MM.1S (cell line): ENCODE measurements at regions not wholly inside any gene's neighbourhood (a gene's known extent, or its start where the extent isn't known, plus 50 kb on each side); places are given as distances from the start of the nearest gene placed in this dataset.

Experiments used
- EZH2 ChIP-seq: fragments of 300-600 bp; sonication (generic); optimal IDR thresholded peaks from 2 replicates; pipeline ENCODE3; 2017; ENCODE audit warnings: low read depth, mild to moderate bottlenecking, antibody characterized with exemption, low read length, mixed read lengths
- EZH2phosphoT487 ChIP-seq: fragments of 300-600 bp; sonication (generic); IDR thresholded peaks from 2 replicates; pipeline ENCODE4 v1.6.1; 2018; ENCODE audit warnings: antibody characterized with exemption, low read length
- TF ChIP-seq, protein P1 (sequence below): fragments of 300-600 bp; sonication (generic); IDR thresholded peaks from 2 replicates; pipeline ENCODE4 v1.5.1; 2016; ENCODE audit warnings: antibody characterized with exemption, low read length, mixed read lengths

DNA sequence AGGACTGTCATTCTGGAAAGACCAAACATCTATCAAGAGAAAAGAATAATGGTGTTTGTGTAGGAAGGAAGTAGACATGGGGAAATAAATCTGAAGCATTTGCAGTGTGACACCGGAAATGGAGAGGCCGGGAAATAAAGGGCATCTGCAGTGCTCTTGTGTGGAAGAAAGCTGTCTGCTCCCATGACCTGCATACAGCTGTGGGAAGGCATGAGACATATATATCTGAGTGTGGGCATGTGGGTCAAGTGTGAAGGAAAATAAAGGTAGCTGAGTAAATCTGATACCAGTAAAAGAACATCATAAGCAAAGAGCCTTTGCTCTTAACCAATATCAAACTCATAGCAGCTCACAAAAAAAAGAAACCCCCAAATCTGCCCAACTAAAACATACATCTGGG, 72.1 kb upstream of the OR5AK2 start:
- TF ChIP-seq EZH2 (no peak), EZH2phosphoT487 (no peak)
- TF ChIP-seq, protein P1, sequence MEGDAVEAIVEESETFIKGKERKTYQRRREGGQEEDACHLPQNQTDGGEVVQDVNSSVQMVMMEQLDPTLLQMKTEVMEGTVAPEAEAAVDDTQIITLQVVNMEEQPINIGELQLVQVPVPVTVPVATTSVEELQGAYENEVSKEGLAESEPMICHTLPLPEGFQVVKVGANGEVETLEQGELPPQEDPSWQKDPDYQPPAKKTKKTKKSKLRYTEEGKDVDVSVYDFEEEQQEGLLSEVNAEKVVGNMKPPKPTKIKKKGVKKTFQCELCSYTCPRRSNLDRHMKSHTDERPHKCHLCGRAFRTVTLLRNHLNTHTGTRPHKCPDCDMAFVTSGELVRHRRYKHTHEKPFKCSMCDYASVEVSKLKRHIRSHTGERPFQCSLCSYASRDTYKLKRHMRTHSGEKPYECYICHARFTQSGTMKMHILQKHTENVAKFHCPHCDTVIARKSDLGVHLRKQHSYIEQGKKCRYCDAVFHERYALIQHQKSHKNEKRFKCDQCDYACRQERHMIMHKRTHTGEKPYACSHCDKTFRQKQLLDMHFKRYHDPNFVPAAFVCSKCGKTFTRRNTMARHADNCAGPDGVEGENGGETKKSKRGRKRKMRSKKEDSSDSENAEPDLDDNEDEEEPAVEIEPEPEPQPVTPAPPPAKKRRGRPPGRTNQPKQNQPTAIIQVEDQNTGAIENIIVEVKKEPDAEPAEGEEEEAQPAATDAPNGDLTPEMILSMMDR = no peak
